SK-N-MC (cell line): ENCODE measurements at regions not wholly inside any gene's neighbourhood (a gene's known extent, or its start where the extent isn't known, plus 50 kb on each side); places are given as distances from the start of the nearest gene placed in this dataset.
"Not testable (repeated sequence)": the region's sequence is repeated elsewhere in the genome, so short reads cannot be mapped to it uniquely, and the experiment has no call there.

Experiments used
- DNase-seq: peaks from one replicate; pipeline ENCODE4 v3.0.0-alpha.2; 2011; ENCODE audit warnings: low read depth, low spot score
- H3K27ac ChIP-seq: fragments of 200-600 bp; sonication (generic); 2 replicates; pipeline ENCODE4 v1.5.1; 2016; ENCODE audit warnings: mixed run types
- H3K36me3 ChIP-seq: fragments of 200-600 bp; sonication (generic); 2 replicates; pipeline ENCODE4 v1.6.1; 2017; ENCODE audit warnings: antibody characterized with exemption, low read length, mixed read lengths; ENCODE audit not compliant: insufficient read depth
- H3K4me3 ChIP-seq: fragments of 200-600 bp; sonication (generic); 2 replicates; pipeline ENCODE4 v1.5.1; 2016
- H3K9ac ChIP-seq: fragments of 200-600 bp; sonication (generic); 2 replicates; pipeline ENCODE4 v1.8.0; 2017; ENCODE audit warnings: mixed run types, mixed read lengths; ENCODE audit not compliant: insufficient read length
- H3K9me3 ChIP-seq: fragments of 200-600 bp; sonication (generic); 2 replicates; pipeline ENCODE4 v1.6.1; 2017; ENCODE audit warnings: low read depth, mild to moderate bottlenecking, antibody characterized with exemption, low read length, moderate library complexity, mixed read lengths
- EZH2 ChIP-seq: fragments of 200-600 bp; sonication (generic); IDR thresholded peaks from one replicate; pipeline ENCODE4 v1.6.1; 2017; ENCODE audit warnings: antibody characterized with exemption
- FOXP2 ChIP-seq: optimal IDR thresholded peaks from 2 replicates; pipeline ENCODE3; 2011; ENCODE audit warnings: mild to moderate bottlenecking, moderate library complexity; ENCODE audit not compliant: insufficient read depth; ENCODE audit errors: extremely low read length, control extremely low read depth
- POLR2AphosphoS5 ChIP-seq: IDR thresholded peaks from 2 replicates; pipeline ENCODE4 v1.6.1; 2012; ENCODE audit warnings: mild to moderate bottlenecking, low read depth, low read length, borderline replicate concordance

- no peak overlapping the region for H3K9ac ChIP-seq
- H3K27ac ChIP-seq: no peak overlapping the region
- H3K4me3 ChIP-seq: no peak overlapping the region
- no peak for TF ChIP-seq EZH2
- TF ChIP-seq POLR2AphosphoS5: no peak
- TF ChIP-seq FOXP2: no peak
- H3K9me3 ChIP-seq: no peaks in the 10 kb centered on the region
- H3K36me3 ChIP-seq: no peaks in the 10 kb centered on the region
- DNase-seq: no peak
Measured at GRCh38 chr11:24406389-24406788, 90.5 kb upstream of the LUZP2 start.

GRCh38 chr11:24406980-24407379, 89.9 kb upstream of the LUZP2 start:
- Histone ChIP-seq H3K36me3 (no peaks in the 10 kb centered on the region), H3K9me3 (no peaks in the 10 kb centered on the region), H3K27ac (no peak overlapping the region), H3K9ac (no peak overlapping the region), H3K4me3 (no peak overlapping the region)
- no peak for TF ChIP-seq POLR2AphosphoS5
- no peak for TF ChIP-seq EZH2
- TF ChIP-seq FOXP2: no peak
- no peak for DNase-seq

- TF ChIP-seq FOXP2 (no peak), EZH2 (no peak), POLR2AphosphoS5 (no peak)
- Histone ChIP-seq H3K9me3 (no peaks in the 10 kb centered on the region), H3K36me3 (no peaks in the 10 kb centered on the region), H3K4me3 (no peak overlapping the region), H3K9ac (no peak overlapping the region), H3K27ac (no peak overlapping the region)
- DNase-seq: no peak
Measured at GRCh38 chr11:24407733-24408132, 89.1 kb upstream of the LUZP2 start.

- H3K36me3 ChIP-seq: no peaks in the 10 kb centered on the region
- TF ChIP-seq EZH2 (no peak), POLR2AphosphoS5 (no peak), FOXP2 (no peak)
- no peak overlapping the region for H3K9ac ChIP-seq
Measured at GRCh38 chr11:24408202-24408601, 88.7 kb upstream of the LUZP2 start.

GRCh38 chr11:24411791-24412190, 85.1 kb upstream of the LUZP2 start:
- H3K27ac ChIP-seq: no peak overlapping the region
- H3K9me3 ChIP-seq: no peaks in the 10 kb centered on the region
- TF ChIP-seq POLR2AphosphoS5: no peak
- no peak for TF ChIP-seq FOXP2
- TF ChIP-seq EZH2: no peak
- DNase-seq: no peak
- no peaks in the 10 kb centered on the region for H3K36me3 ChIP-seq
- no peak overlapping the region for H3K4me3 ChIP-seq
- no peak overlapping the region for H3K9ac ChIP-seq

More at GRCh38 chr11:24408202-24408601, 88.7 kb upstream of the LUZP2 start:
- Histone ChIP-seq H3K4me3 (no peak overlapping the region), H3K9me3 (no peaks in the 10 kb centered on the region), H3K27ac (no peak overlapping the region)
- DNase-seq: no peak

- Histone ChIP-seq H3K36me3 (no peaks in the 10 kb centered on the region), H3K27ac (no peak overlapping the region), H3K4me3 (no peak overlapping the region), H3K9ac (no peak overlapping the region), H3K9me3 (no peaks in the 10 kb centered on the region)
- no peak for DNase-seq
- TF ChIP-seq FOXP2: no peak
- TF ChIP-seq POLR2AphosphoS5: no peak
- TF ChIP-seq EZH2: no peak
Measured at GRCh38 chr11:24412722-24413121, 84.1 kb upstream of the LUZP2 start.

- no peaks in the 10 kb centered on the region for H3K36me3 ChIP-seq
- no peak overlapping the region for H3K4me3 ChIP-seq
- no peak for DNase-seq
- no peak for TF ChIP-seq EZH2
- no peak for TF ChIP-seq POLR2AphosphoS5
- no peak for TF ChIP-seq FOXP2
- H3K27ac ChIP-seq: no peak overlapping the region
- H3K9me3 ChIP-seq: no peaks in the 10 kb centered on the region
- no peak overlapping the region for H3K9ac ChIP-seq
Measured at GRCh38 chr11:24413391-24413790, 83.5 kb upstream of the LUZP2 start.

- DNase-seq, H3K36me3 ChIP-seq, H3K9me3 ChIP-seq, H3K4me3 ChIP-seq, H3K27ac ChIP-seq, H3K9ac ChIP-seq: not testable (repeated sequence)
Measured at GRCh38 chr11:24415955-24416636, 80.8 kb upstream of the LUZP2 start.

- H3K36me3 ChIP-seq: no peaks in the 10 kb centered on the region
- no peak overlapping the region for H3K4me3 ChIP-seq
- H3K27ac ChIP-seq: no peak overlapping the region
- TF ChIP-seq FOXP2 (no peak), EZH2 (no peak), POLR2AphosphoS5 (no peak)
- no peak overlapping the region for H3K9ac ChIP-seq
- DNase-seq: no peak
- no peaks in the 10 kb centered on the region for H3K9me3 ChIP-seq
Measured at GRCh38 chr11:24421766-24422165, 75.1 kb upstream of the LUZP2 start.
